ENCODE measurements at regions not wholly inside any gene's neighbourhood (a gene's known extent, or its start where the extent isn't known, plus 50 kb on each side); places are given as distances from the start of the nearest gene placed in this dataset.

- TF ChIP-seq ZSCAN16 (tag by site-specific recombination; IDR thresholded peaks at IDR 0.05) (no peak), ZNF664 (tag by site-specific recombination; IDR thresholded peaks at IDR 0.05) (no peak), IKZF3 (tag by site-specific recombination; IDR thresholded peaks at IDR 0.05) (no peak), ZNF544 (tag by site-specific recombination; IDR thresholded peaks at IDR 0.05) (no peak), ZBTB6 (tag by site-specific recombination; IDR thresholded peaks at IDR 0.05) (no peak), ZNF488 (tag by site-specific recombination; IDR thresholded peaks at IDR 0.05) (no peak), ZNF558 (tag by site-specific recombination; IDR thresholded peaks at IDR 0.05) (no peak), ZNF501 (tag by site-specific recombination; IDR thresholded peaks at IDR 0.05) (no peak), ZNF423 (tag by site-specific recombination; IDR thresholded peaks at IDR 0.05) (no peak), ZNF513 (tag by site-specific recombination; IDR thresholded peaks at IDR 0.05) (no peak), ZNF416 (tag by site-specific recombination; IDR thresholded peaks at IDR 0.05) (no peak), SP2 (tag by site-specific recombination; IDR thresholded peaks at IDR 0.05) (no peak), ZNF529 (tag by site-specific recombination; IDR thresholded peaks at IDR 0.05; ENCODE audit: insufficient replicate concordance) (no peak), ZNF645 (tag by site-specific recombination; IDR thresholded peaks at IDR 0.05) (no peak), ZNF138 (tag by site-specific recombination; IDR thresholded peaks at IDR 0.05; ENCODE audit: borderline replicate concordance) (no peak), HOXD13 (CRISPR knock-in tag; IDR thresholded peaks at IDR 0.05; ENCODE audit: borderline replicate concordance) (no peak), ZEB2 (tag by site-specific recombination; IDR thresholded peaks at IDR 0.05) (no peak), ZNF114 (tag by site-specific recombination; IDR thresholded peaks at IDR 0.05) (no peak), ZNF510 (tag by site-specific recombination; IDR thresholded peaks at IDR 0.05; ENCODE audit: insufficient replicate concordance) (no peak), ZBTB10 (tag by site-specific recombination; IDR thresholded peaks at IDR 0.05) (no peak)
- Histone ChIP-seq H3K9me3 (ENCODE audit: control insufficient read depth, insufficient read depth, low read depth, low read length) (no peaks in the 10 kb centered on the region), H3K27ac (ENCODE audit: extremely low read depth, low read depth, low read length) (no peak overlapping the region), H3K4me1 (ENCODE audit: control insufficient read depth, insufficient read depth, low read length) (no peaks in the 10 kb centered on the region), H3K36me3 (ENCODE audit: control insufficient read depth in 2 of 2, insufficient read depth in 1 of 2, low read length in 2 of 2) (no peaks in the 10 kb centered on the region), H3K4me3 (ENCODE audit: low read depth, low read length) (no peak overlapping the region)
- CTCF ChIA-PET: no interaction called here
- POLR2A ChIA-PET: no interaction called here
Observed at GRCh38 chr13:69199664-69200063, 908.0 kb upstream of the ATXN8OS start.
